Stimulated activated CD4-positive, alpha-beta T cell treated with anti-CD3 and anti-CD28 coated beads, Interleukin-4, amount 100 ng/mL, for 4 hours (primary cell): ENCODE measurements at regions not wholly inside any gene's neighbourhood (a gene's known extent, or its start where the extent isn't known, plus 50 kb on each side); places are given as distances from the start of the nearest gene placed in this dataset.

Source experiments
- DNase-seq, 2 experiments: peaks; one replicate each; pipeline ENCODE4 v3.0.0-alpha.2; 2020

DNA sequence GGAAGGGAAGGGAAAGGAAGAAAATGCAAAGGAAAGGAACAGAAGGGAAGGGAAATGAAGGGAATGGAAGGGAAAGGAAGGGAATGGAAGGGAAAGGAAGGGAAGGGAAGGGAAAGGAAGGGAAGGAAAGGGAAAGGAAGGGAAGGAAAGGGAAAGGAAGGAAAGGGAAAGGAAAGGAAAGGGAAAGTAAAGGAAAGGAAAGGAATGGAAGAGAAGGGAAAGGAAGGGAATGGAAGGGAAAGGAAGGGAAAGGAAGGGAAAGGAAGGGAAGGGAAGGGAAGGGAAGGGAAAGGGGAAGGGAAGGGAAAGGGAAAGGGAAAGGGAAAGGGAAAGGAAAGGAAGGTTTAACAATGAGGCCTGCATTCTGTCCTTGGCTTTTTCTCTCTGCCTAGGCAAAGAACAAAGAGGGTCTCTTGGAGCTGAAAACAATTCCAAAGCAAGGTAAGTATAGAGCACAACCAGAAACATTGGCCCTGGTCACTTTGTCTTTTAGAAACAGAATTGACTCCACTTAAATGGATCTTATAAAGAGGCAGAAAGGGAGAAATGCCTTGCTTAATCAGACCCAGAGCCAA is 525.9 kb upstream of the TMPO start:
- DNase-seq, result no peak

DNA sequence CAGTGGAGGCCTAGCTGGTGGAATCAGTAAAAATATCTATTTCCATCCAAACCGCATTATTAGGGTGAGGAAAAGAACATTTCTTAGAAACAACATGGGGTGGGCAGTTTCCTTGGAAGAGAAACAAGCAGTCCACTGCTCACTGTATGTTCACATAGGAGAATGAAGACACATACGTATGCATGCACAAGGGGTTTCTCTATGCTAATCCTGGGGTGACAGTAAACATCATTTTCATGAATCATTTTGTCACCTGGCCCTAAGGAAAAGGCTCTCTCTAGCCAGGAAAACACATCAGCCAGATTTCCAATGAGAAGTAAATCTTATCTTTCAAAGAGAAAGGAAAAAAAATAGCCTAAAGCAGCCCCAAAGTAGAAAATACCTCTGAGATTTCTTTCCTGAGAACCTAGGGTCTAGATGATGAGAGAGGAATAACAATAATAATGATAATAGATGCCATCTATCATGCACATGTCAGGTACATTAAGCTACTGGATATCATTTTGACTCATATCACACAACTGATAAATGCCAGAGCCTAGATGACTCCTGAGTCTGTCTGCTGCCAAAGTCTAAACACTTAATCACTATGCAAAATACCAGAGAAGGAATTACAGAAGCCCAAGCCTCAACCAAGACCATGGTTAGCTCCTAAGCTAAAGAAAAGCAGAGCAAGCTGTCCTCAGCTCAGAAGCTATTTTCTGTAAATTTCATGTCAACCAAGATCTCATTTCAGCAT is 520.5 kb upstream of the TMPO start:
- DNase-seq, result no peak

- DNase-seq, result no peak
Measured at GRCh38 chr12:97995559-97995958, 519.8 kb upstream of the TMPO start.

- no peak for DNase-seq
Measured at GRCh38 chr12:98001430-98001829, 514.0 kb upstream of the TMPO start.

GRCh38 chr12:98002887-98003493 is 512.4 kb upstream of the TMPO start:
- DNase-seq, result no peak

DNA sequence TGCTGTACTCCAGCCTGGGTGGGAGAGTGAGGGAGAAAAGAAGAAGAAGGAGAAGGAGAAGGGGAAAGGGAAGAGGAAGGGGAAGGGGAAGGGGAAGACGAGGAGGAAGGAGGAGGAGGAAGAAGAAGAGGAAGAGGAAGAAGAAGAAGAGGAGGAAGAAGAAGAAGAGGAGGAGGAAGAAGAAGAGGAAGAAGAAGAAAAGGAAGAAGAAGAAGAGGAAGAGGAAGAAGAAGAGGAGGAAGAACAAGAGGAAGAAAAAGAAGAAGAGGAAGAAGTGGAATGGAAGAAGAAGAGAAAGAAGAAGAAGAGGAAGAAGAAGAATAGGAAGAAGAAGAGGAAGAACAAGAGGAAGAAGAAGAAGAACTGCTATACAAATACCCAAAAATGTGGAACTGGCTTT is 507.4 kb upstream of the TMPO start:
- DNase-seq, result no peak

DNA sequence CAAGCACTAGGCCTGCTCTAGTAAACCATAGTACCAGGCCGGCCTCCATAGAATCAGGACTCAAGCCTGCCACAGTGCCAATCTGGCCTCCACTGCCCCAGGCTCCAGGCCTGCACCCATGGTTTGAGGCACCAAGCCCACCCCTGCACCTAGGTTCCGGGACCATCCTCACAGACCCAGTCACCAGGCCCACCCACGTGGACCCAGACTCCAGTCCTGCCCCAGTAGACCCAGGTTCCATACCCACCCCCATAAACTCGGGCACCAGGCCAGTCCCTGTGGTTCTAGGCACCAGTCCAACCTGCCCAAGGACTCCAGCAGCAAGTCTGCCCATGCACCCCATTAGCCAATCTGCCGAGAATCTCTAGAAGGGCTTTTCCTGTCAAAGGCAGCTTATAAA is 501.8 kb upstream of the TMPO start:
- DNase-seq, result no peak

DNA sequence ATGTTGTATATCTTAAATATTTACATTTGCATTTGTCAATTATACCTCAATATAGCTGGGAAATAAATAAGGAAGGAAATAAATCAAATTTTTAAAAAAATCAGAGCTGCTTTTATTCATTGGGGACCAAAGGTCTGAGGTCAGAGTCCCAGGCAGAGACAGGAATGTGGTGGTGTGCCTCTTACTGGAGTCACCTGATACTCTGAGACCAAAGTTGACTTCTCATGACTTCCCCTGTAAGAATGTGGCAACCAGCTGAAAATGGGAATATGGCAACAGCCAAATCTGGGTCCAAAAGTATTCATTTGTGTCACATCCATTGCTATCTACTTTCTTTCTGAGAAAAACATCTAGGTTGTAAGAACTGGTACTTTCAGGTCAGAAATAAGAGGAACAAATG is 496.6 kb upstream of the TMPO start:
- DNase-seq, result no peak

DNA sequence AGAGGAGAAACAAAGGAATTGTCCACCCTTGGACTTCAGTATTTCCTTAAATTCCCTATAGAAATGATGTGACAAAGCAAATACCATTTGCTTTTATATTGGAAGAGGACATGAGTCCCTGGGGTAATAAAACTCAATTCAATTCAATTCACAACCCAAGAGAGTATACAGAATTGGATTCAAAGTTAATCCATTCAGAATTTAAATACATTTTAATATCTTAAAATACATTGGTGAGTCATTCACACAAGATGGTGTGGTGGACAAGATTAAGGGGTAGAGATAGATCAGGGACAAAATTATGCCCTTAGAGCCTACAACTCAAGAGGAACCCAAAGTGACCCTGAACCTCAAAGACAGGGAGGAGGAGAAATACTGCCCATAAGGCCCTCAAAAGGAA is 495.0 kb upstream of the TMPO start:
- no peak for DNase-seq

DNA sequence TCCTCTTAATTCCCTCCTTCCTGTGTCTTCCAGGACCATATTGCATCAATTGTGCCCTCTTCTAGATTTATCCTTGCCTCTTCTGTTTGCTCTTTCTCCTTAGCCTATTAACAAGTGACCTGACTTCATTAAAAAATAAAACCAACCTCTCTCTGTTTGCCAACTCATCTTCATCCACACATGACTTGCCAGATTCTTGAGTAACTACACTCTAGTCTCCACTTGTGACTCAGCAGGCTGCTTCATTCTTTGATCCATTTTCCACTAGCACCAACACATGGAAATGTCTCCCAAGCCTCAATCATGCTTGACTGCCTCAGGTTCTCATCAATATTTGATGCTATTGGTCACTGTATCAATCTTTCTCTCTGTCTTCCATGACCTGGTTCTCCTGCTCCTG is 492.4 kb upstream of the TMPO start:
- DNase-seq, result no peak

DNA sequence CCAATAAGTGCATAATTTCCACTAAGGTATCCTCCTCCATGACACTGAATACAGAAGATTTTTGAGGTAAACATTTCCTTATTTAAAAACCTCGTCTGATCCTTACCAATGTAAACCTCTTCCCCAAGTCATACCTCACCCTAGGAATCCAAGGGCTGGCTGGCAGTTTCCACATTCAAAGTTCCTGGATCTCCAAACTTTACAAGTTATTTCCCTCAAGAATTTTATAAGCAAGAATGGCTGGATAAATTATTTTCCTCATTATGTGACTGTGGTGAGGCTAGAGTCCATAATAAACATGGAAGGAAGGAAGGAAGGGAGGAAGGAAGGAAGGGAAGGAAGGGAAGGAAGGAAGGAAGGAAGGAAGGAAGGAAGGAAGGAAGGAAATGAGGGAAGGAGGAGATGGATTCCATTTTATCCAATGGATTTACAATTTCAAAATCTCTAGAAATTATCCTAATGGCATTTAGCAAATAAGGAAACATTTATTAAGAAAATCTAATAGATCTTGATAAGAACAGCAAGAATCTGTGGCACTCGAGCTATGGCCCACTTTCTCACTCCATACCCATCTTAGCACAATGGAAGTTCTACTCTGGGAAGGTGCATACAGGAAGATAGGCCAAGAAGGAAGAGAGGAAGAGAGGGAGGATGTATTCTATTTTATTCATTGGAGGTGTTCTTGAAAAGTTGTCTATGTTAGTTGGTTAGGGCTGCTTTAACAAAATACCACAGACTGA is 477.8 kb upstream of the TMPO start:
- DNase-seq, result no peak

DNA sequence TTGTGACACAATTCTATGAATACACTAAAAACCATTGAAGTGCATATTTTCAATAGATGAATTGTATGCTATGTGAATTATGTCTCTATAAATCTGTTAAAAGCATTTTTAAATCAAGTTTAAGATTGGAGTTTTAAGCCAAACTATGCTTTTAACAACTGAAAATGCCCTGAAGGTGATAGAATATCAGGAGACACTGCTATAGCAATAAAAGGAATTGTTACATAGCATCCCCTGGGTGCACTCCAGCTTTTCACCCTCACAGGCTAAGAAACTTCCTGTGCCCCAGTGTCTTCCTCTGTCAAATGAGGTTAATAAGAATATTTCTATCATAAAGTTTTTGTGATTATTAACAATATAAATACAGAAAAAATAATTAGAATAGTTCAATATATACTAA is 472.7 kb upstream of the TMPO start:
- no peak for DNase-seq

DNA sequence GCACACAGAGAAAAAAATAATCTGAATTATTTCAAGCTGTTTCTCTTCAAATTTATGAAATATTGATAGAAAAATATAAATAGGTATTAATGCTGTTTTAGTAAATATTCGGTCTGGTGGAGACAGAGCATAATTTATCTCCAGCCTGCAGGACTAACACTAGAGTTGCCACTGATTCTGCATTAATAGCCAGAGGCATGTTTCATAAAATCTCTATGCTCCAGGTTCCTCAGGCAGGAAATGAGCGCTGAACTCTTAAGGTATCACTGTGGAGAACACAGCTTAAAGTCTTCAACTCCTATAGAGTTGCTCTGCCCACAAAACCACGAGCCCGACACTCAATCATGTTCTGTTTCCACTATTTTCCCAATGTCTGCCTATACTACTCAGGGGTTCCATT is 470.0 kb upstream of the TMPO start:
- no peak for DNase-seq

- no peak for DNase-seq
Measured at GRCh38 chr12:98048326-98048725, 467.1 kb upstream of the TMPO start.

GRCh38 chr12:98053202-98053601 is 462.2 kb upstream of the TMPO start:
- no peak for DNase-seq

DNA sequence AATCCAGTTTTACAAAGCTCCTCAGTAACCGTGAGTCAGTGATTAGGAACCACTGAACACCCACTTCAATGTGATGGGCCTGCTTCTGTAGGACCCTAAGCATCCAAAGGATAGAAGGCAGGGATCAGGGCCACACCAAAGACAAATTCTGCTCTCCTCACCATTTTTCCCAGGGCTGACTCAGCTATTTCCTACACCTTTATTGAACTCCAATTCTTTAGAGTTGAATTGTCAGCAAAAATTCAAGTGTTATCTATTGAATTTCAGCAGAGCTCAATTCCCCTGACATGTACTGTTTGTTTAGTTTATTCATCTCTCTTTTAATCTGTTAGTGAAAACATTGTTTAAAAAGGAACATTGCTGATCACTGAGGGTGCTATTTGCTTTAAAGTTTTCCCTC is 457.7 kb upstream of the TMPO start:
- DNase-seq, result no peak

GRCh38 chr12:98058213-98058612 is 457.2 kb upstream of the TMPO start:
- DNase-seq, result no peak

- DNase-seq, result no peak
Measured at GRCh38 chr12:98058838-98059237, 456.6 kb upstream of the TMPO start.

DNA sequence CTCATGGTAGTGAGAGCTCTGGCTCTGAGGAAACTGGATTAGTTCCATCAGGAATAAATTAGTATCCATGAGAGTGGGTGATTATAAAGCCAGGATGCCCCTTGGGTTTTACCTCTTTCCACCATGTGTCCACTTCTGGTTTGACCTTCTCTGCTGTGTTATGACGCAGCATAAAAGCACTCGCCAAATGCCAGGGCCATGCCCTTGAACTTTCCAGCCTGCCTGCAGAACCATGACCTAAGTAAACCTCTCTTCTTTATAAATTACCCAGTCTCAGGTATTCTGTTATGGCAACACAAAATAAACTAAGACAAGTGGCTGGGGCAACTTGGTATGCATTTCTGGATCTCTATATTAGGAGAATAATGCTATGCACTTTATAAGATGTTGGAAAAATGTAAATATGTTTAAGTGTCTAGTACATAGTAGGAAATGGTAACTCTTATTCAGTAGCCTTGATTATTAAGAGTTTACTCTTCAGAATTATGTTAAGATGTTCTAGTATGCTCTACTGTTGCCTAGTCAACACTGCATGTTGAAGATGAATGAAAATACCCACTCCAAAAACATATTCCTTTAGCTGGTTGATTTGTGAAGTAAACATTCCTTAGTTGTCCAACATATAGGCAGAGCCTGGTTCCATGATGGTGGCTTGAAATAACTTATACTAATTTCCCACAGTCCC is 455.6 kb upstream of the TMPO start:
- no peak for DNase-seq

DNA sequence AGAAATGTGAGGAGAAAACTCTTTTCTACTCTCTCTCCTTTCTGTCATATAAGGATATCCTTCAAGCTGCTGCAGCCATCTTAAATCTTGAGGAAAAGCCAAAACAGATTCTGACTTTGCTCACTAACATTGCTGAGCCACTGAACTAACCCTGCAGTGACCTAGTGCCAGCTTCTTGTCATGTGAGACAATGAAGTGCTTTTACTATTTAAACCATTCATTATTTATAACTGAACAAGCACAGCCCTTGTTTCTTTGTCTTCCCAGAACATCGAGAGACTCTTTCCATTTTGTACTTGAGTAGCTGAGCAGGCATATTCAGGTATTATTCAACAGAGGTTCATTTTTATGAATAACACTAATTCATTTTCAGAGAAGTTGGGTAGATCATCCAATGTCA is 455.0 kb upstream of the TMPO start:
- DNase-seq, result no peak

GRCh38 chr12:98062464-98063245 is 452.7 kb upstream of the TMPO start:
- DNase-seq, result no peak

GRCh38 chr12:98064501-98064900 is 450.9 kb upstream of the TMPO start:
- DNase-seq, result no peak

DNA sequence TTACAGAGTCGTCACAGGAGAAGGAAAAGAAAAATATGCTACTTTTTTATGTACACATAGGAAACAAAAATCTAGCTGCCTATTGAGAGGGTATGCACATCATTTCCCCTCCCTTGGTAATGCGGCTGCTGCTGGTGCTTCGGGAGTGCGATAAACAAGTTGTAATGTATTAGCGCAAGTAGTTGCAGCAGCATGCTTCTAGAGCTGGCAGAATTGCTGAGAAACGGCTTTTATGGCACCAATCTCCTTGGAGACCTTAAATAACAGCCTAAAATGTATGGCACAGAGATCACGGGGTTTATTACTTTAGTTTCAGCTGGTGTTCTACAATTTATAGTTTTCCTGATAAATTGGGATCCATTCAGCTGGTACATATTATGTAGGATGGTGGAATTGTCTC is 447.6 kb upstream of the TMPO start:
- no peak for DNase-seq
